Putamen (tissue), 1 donor: ENCODE measurements at regions not wholly inside any gene's neighbourhood (a gene's known extent, or its start where the extent isn't known, plus 50 kb on each side); places are given as distances from the start of the nearest gene placed in this dataset.

Experiments
- DNase-seq: peaks from one replicate; pipeline ENCODE4 v3.0.0-alpha.2; 2016; ENCODE audit warnings: low spot score

DNA sequence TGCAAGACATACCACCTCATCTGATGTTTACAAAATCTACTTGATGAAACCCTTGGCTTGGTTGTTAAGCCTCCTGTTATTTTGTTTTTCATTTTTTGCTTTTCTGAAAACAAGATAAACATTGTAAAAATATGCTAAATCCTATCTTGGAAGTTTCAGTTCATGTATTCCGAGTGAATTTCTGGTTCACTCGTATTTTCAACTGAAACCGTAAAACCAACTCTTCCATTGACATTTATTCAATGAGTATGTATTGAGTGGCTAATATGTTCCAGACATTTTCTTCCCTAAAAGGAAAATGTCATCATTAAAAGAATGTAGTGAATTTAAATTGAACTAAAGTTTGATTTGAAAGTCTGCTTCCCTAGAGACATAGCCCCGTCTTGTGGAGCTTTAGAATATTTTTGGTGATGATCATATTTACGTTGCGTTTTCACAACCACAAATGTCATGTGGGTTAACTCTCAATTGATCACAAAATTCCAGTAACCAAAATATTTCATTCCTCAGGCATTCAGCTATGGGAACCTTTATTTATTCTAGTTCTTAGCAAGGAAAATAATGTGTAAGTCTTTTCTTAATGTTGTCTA is 204.2 kb downstream of the MBD2 start:
- DNase-seq = no peak

DNA sequence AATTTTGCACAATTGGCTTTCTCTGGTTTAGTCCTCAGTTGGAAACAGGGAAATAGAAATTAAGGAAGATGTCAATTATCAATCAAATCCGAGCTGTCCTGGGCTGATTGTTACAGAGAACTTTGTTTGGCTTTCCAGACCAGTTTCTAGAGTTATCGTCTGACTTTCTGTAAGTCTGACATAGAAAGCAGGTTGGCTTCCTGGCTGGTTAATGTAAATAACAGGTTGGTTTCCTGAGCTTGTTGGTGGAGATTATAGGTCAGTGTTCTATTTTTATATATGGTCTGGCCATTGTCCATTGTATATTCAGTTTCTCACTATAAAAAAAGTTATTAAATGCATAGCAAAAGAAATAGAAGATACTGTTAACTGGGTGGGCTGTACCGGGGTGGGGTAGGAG is 204.8 kb downstream of the MBD2 start:
- no peak for DNase-seq

GRCh38 chr18:54013452-54013851 is 211.0 kb downstream of the MBD2 start:
- DNase-seq = no peak

DNA sequence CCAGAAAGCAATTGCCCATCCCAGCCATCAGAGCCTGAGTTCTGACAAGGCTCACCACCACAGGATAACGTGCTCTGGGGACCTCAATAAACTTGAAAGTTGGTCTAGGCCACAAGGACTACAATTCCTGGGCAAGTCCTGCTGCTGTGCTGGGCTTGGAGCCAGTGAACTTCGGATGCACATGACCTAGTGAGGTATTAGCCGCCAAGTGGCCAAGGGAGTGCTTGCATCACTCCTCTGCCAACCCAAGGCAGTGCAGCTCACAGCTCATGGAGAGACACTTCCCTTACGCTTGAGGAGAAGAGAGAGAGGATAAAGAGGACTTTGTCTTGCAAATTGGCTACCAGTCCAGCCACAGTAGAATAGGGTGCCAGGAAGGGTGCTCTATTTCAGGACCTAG is 219.6 kb downstream of the MBD2 start:
- DNase-seq = no peak

- no peak for DNase-seq
Observed at GRCh38 chr18:54003195-54003594, 221.3 kb downstream of the MBD2 start.

- no peak for DNase-seq
Observed at GRCh38 chr18:53997064-53997463, 227.4 kb downstream of the MBD2 start.

DNA sequence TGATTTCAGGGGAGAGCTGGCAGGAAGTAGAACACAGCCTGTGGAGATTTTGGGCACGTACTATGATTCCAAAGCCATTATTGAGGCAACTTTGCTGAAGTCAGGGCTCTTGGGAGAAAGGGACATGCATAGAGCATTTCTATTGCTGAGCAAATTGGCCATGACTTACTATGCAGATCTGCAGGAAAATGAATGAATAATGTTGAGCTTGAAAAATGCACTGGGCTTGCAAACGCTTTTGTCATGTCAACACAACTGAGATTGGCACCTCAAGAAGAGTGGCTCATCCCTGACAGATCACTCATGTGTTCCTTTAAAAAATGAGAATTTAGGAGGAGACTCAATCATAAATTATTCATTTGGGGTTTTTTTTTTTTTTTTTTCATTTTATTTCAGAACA is 230.5 kb downstream of the MBD2 start:
- no peak for DNase-seq

- DNase-seq = no peak
Observed at GRCh38 chr18:53991805-53992204, 232.7 kb downstream of the MBD2 start.

DNA sequence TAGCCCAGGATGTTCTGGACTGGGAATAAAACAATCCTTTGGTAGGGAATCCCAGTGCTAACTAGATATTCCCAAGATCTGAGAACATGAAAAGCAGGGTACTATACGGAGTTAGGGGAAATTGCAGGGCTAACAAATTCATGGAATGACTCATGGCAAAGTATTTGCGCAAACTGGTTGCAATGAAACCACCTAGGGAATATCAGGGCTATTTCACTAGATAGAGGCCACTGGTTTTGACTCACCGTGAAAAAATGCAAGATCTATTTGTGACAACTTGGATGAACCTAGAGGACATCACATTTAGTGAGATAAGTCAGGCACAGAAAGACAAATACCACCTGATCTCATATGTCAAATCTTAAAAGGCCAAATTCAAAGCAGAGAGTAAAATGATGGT is 233.3 kb downstream of the MBD2 start:
- DNase-seq = no peak

DNA sequence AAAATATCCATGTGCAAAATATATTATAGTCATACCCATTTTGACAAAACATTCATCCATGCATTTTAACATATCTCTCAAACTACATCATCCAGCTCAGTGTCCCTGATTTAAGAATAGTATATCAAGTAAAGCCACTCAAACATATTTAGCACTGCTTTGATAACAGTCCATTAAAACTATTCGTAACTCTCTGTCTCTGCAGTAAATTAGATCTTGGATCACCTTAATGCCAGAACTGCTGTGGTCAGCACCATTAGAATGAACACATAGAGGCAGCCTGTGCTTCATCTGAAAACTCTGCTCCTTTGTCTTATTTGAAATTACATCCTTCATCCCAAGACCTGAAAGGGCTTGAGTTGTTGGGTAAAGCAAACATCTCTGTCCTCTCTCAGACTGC is 234.0 kb downstream of the MBD2 start:
- no peak for DNase-seq

DNA sequence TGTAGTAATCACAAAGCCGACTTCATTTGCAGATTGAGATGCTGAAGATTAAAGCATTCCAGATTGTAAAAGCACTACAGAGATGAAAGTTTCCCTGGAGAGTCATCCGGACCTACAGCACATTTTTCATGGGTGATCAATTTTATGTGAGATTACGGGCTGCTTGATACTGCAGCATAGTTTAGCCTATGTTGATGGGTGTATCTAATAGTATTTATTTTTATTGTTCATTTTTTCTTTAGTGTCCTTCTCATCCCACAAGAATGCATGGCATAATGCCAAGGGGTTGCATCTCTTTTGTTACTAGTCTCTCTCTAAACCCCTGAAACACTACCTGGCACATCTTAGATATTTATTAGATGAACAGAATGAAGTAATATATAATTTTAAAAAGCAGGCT is 240.4 kb downstream of the MBD2 start:
- DNase-seq = no peak

DNA sequence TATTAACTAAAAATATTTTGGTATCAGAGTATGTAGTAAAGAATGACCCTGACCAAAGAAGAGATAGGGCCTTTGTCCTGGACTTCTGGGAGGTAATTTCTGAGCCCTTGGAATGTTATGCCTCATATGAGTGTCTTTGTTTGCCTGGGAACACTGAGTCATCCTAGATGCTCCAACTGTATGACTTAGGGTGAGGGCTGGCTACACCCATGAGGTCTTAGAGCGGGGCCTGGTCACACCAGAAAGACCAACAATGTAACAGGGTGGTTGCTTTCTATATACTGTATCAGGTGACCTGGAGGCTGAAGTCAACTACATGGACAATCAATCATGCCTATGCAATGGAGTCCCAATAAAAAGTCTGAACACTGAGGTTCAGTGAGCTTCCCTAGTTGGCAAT is 253.1 kb downstream of the MBD2 start:
- no peak for DNase-seq

DNA sequence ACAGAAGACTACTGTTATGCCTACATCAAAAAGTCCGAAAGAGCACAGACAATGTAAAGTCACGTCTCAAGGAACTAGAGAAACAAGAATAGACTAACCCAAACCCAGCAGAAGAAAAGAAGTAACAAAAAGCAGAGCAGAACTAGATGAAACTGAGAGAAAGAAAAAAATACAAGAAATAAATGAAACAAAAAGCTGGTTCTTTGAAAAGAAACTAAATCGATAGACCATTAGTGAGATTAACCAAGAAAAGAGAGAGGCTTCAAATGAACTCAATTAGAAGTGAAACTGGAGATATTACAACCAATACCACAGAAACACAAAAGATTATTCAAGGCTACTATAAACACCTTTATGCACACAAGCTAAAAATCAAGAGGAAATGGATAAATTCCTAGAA is 271.8 kb downstream of the MBD2 start:
- DNase-seq = no peak

DNA sequence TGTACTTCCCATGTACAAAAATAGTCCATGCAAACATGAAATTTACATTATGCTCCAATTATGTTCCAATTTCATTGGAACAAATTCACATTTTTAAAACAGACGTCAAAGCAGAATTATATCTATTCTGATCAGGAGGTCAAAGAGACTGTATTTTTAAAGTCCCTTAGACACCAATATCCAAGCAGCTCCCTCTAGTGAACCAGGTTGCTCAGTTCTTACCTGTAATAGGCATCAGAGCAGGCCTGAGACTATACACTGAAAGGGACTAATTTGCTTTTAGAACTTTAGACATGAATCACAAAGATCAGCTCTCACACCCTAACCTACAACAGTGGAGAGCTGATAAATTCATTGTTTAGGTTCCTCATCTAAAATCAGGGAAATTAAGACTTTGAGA is 273.9 kb downstream of the MBD2 start:
- no peak for DNase-seq

DNA sequence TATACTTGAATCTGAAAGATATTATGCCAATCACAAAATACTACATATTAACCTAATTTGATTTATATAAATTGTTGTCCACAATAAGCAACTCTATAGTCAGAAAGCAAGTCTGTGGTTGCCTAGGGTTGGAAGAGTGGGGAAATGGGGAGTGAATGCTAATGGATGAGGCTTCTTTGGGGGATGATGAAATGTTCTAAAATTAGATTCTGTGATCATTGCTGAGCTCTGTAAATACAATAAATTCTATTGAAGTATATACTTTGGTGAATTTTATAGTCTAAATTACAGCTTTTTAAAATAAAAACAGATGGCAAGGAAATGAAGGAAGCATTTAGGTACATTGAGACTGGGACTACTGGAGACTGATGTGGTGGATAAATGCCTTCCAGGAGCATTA is 275.5 kb downstream of the MBD2 start:
- no peak for DNase-seq

GRCh38 chr18:53947092-53947640 is 277.3 kb downstream of the MBD2 start:
- no peak for DNase-seq

DNA sequence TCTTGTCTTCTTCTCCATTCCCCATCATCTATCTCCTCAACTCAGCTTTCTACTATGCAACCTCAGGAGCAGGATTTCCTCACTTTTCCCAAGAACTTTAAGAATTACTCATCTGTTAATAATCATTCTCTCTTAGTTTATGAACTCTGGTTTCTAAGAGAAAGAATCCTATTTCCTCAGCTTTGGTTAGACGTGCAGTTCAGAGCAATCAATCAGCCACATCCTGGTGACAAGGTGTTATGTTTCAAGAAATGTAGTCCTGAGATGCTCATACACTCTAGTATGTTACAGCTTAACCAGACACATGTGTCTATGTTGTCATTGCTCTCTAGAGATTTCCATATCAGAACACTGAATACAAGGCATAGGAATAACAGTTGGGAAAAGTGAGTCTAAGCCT is 277.9 kb downstream of the MBD2 start:
- DNase-seq = no peak

GRCh38 chr18:53944721-53945120 is 279.7 kb downstream of the MBD2 start:
- no peak for DNase-seq

- DNase-seq = no peak
Observed at GRCh38 chr18:53943326-53943860, 281.1 kb downstream of the MBD2 start.

- no peak for DNase-seq
Observed at GRCh38 chr18:53941601-53942338, 282.7 kb downstream of the MBD2 start.

GRCh38 chr18:53937037-53937436 is 287.4 kb downstream of the MBD2 start:
- DNase-seq = no peak

- no peak for DNase-seq
Observed at GRCh38 chr18:53935803-53936202, 288.7 kb downstream of the MBD2 start.

DNA sequence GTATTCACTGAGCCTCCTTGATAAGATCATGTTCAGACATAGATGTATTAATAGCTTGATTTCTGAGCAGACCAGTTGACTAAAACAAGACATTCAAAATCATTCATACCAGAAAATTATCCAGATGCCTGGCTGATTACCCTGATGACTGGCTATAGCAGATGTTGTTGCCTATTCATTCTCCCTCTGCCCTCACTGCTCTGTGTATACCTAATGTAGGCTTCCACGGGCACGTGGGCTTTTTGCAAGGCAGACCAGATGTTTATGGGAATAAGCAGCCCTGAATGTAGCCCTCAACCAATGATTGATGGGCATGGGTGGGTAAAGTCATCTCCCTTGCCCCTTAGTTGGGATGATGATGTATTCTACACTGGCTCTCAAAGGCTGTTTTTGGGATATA is 289.1 kb downstream of the MBD2 start:
- no peak for DNase-seq
